MG63 (cell line): ENCODE measurements at regions not wholly inside any gene's neighbourhood (a gene's known extent, or its start where the extent isn't known, plus 50 kb on each side); places are given as distances from the start of the nearest gene placed in this dataset.

ENCODE experiments used
- DNase-seq: peaks from one replicate; pipeline ENCODE4 v3.0.0-alpha.2; 2020
- H3K27me3 ChIP-seq: fragments of 250-450 bp; sonication (Bioruptor Pico); 2 replicates; pipeline ENCODE4 v1.5.1; 2020; ENCODE audit warnings: mild to moderate bottlenecking, moderate library complexity
- H3K36me3 ChIP-seq: fragments of 250-450 bp; sonication (Bioruptor Pico); 2 replicates; pipeline ENCODE4 v1.5.1; 2020; ENCODE audit warnings: mild to moderate bottlenecking, moderate library complexity
- H3K4me3 ChIP-seq: fragments of 250-450 bp; sonication (Bioruptor Pico); 2 replicates; pipeline ENCODE4 v1.5.1; 2020; ENCODE audit warnings: mild to moderate bottlenecking, moderate library complexity
- H3K9me3 ChIP-seq: fragments of 250-450 bp; sonication (Bioruptor Pico); 2 replicates; pipeline ENCODE4 v1.5.1; 2020; ENCODE audit warnings: mild to moderate bottlenecking, moderate library complexity

- Histone ChIP-seq H3K27me3 (no peaks in the 10 kb centered on the region), H3K4me3 (no peak overlapping the region), H3K36me3 (no peaks in the 10 kb centered on the region), H3K9me3 (no peaks in the 10 kb centered on the region)
- no peak for DNase-seq
Observed at GRCh38 chr10:108425283-108425964, 1260.9 kb upstream of the SORCS1 start.

- DNase-seq: no peak
- Histone ChIP-seq H3K27me3 (no peaks in the 10 kb centered on the region), H3K4me3 (no peak overlapping the region), H3K9me3 (no peaks in the 10 kb centered on the region), H3K36me3 (no peaks in the 10 kb centered on the region)
Observed at GRCh38 chr10:108424656-108425055, 1260.2 kb upstream of the SORCS1 start.

GRCh38 chr10:108422286-108422685 is 1257.8 kb upstream of the SORCS1 start:
- Histone ChIP-seq H3K27me3 (no peaks in the 10 kb centered on the region), H3K4me3 (no peak overlapping the region), H3K9me3 (no peaks in the 10 kb centered on the region), H3K36me3 (no peaks in the 10 kb centered on the region)
- no peak for DNase-seq

- Histone ChIP-seq H3K9me3 (no peaks in the 10 kb centered on the region), H3K27me3 (no peaks in the 10 kb centered on the region), H3K4me3 (no peak overlapping the region), H3K36me3 (no peaks in the 10 kb centered on the region)
- no peak for DNase-seq
Observed at GRCh38 chr10:108421266-108421665, 1256.8 kb upstream of the SORCS1 start.

GRCh38 chr10:108413954-108414353 is 1249.4 kb upstream of the SORCS1 start:
- no peak for DNase-seq
- no peaks in the 10 kb centered on the region for H3K9me3 ChIP-seq

GRCh38 chr10:108412323-108412722 is 1247.8 kb upstream of the SORCS1 start:
- DNase-seq: no peak
- Histone ChIP-seq H3K4me3 (no peak overlapping the region), H3K27me3 (0 out of 2 replicates have a peak, but pooled peaks cover 2% of the 10 kb centered on the region), H3K9me3 (no peaks in the 10 kb centered on the region), H3K36me3 (no peaks in the 10 kb centered on the region)

More at GRCh38 chr10:108413954-108414353, 1249.4 kb upstream of the SORCS1 start:
- Histone ChIP-seq H3K4me3 (no peak overlapping the region), H3K36me3 (no peaks in the 10 kb centered on the region), H3K27me3 (0 out of 2 replicates have a peak, but pooled peaks cover 2% of the 10 kb centered on the region)

GRCh38 chr10:108411894-108412293 is 1247.4 kb upstream of the SORCS1 start:
- no peak for DNase-seq
- Histone ChIP-seq H3K9me3 (no peaks in the 10 kb centered on the region), H3K36me3 (no peaks in the 10 kb centered on the region), H3K4me3 (no peak overlapping the region), H3K27me3 (0 out of 2 replicates have a peak, but pooled peaks cover 2% of the 10 kb centered on the region)

GRCh38 chr10:108411206-108411605 is 1246.7 kb upstream of the SORCS1 start:
- Histone ChIP-seq H3K27me3 (0 out of 2 replicates have a peak, but pooled peaks cover 2% of the 10 kb centered on the region), H3K36me3 (no peaks in the 10 kb centered on the region), H3K9me3 (no peaks in the 10 kb centered on the region), H3K4me3 (no peak overlapping the region)
- no peak for DNase-seq

- Histone ChIP-seq H3K9me3 (no peaks in the 10 kb centered on the region), H3K36me3 (no peaks in the 10 kb centered on the region), H3K4me3 (no peak overlapping the region), H3K27me3 (0 out of 2 replicates have a peak, but pooled peaks cover 2% of the 10 kb centered on the region)
- no peak for DNase-seq
Observed at GRCh38 chr10:108410236-108410635, 1245.7 kb upstream of the SORCS1 start.

GRCh38 chr10:108409306-108409705 is 1244.8 kb upstream of the SORCS1 start:
- no peak for DNase-seq
- H3K27me3 ChIP-seq: 0 out of 2 replicates have a peak, but pooled peaks cover 4% of the 10 kb centered on the region
- H3K4me3 ChIP-seq: no peak overlapping the region
- H3K9me3 ChIP-seq: no peaks in the 10 kb centered on the region
- H3K36me3 ChIP-seq: no peaks in the 10 kb centered on the region

GRCh38 chr10:108404155-108404554 is 1239.6 kb upstream of the SORCS1 start:
- DNase-seq: no peak
- Histone ChIP-seq H3K9me3 (no peaks in the 10 kb centered on the region), H3K27me3 (0 out of 2 replicates have a peak, but pooled peaks cover 2% of the 10 kb centered on the region), H3K36me3 (no peaks in the 10 kb centered on the region), H3K4me3 (no peak overlapping the region)

GRCh38 chr10:108399465-108399864 is 1235.0 kb upstream of the SORCS1 start:
- Histone ChIP-seq H3K9me3 (no peaks in the 10 kb centered on the region), H3K4me3 (no peak overlapping the region), H3K27me3 (no peaks in the 10 kb centered on the region), H3K36me3 (no peaks in the 10 kb centered on the region)
- DNase-seq: no peak

- DNase-seq: peak; percentile 60
- Histone ChIP-seq H3K4me3 (no peak overlapping the region), H3K9me3 (no peaks in the 10 kb centered on the region), H3K36me3 (no peaks in the 10 kb centered on the region), H3K27me3 (no peaks in the 10 kb centered on the region)
Observed at GRCh38 chr10:108393089-108393488, 1228.6 kb upstream of the SORCS1 start.

GRCh38 chr10:108392286-108392685 is 1227.8 kb upstream of the SORCS1 start:
- no peaks in the 10 kb centered on the region for H3K9me3 ChIP-seq
- no peaks in the 10 kb centered on the region for H3K27me3 ChIP-seq
- H3K4me3 ChIP-seq: no peak overlapping the region
- no peaks in the 10 kb centered on the region for H3K36me3 ChIP-seq
- DNase-seq: no peak

GRCh38 chr10:108388706-108389105 is 1224.2 kb upstream of the SORCS1 start:
- Histone ChIP-seq H3K36me3 (no peaks in the 10 kb centered on the region), H3K27me3 (no peaks in the 10 kb centered on the region), H3K9me3 (no peaks in the 10 kb centered on the region), H3K4me3 (no peak overlapping the region)
- no peak for DNase-seq

GRCh38 chr10:108385963-108386362 is 1221.5 kb upstream of the SORCS1 start:
- DNase-seq: no peak
- no peaks in the 10 kb centered on the region for H3K9me3 ChIP-seq
- no peaks in the 10 kb centered on the region for H3K27me3 ChIP-seq
- H3K36me3 ChIP-seq: no peaks in the 10 kb centered on the region
- H3K4me3 ChIP-seq: no peak overlapping the region

- no peak for DNase-seq
- H3K36me3 ChIP-seq: no peaks in the 10 kb centered on the region
- H3K4me3 ChIP-seq: no peak overlapping the region
- H3K9me3 ChIP-seq: no peaks in the 10 kb centered on the region
- no peaks in the 10 kb centered on the region for H3K27me3 ChIP-seq
Observed at GRCh38 chr10:108384378-108384777, 1219.9 kb upstream of the SORCS1 start.

- DNase-seq: no peak
- H3K4me3 ChIP-seq: no peak overlapping the region
- no peaks in the 10 kb centered on the region for H3K27me3 ChIP-seq
- no peaks in the 10 kb centered on the region for H3K9me3 ChIP-seq
- no peaks in the 10 kb centered on the region for H3K36me3 ChIP-seq
Observed at GRCh38 chr10:108378779-108379178, 1214.3 kb upstream of the SORCS1 start.
